COLO829 (cell line): ENCODE measurements at regions not wholly inside any gene's neighbourhood (a gene's known extent, or its start where the extent isn't known, plus 50 kb on each side); places are given as distances from the start of the nearest gene placed in this dataset.
"Not testable (repeated sequence)": the region's sequence is repeated elsewhere in the genome, so short reads cannot be mapped to it uniquely, and the experiment has no call there.

ENCODE experiments used
- DNase-seq: peaks from one replicate; pipeline ENCODE4 v3.0.0; 2012; ENCODE audit warnings: low spot score

DNA sequence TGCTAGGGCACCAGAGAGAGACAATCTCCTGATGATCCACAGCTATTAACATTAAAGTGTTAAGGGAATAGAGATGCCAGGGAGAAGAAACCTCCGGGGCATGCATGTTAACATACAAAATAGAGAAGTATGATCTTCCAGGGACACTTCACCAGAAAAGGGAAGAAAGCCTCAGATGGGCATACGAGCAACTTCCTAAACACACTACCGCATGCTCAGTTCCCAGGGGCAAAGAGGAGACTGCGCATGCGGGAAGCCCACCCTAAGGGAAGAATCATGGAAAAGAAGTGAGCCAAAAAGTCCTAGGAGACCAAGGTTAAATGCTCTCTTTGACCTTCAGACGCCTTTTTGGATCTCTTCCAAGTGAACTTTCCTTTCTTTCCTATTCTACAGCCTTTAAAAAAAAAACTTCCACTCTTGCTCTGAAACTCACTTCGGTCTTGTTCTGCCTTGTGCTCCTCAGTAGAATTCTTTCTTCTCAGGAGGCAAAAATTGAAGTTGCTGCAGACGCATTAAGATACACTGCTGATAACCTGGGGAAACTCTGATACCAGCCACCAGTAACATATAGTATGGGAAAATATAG, 1211.3 kb downstream of the REEP3 start:
- DNase-seq, result no peak

DNA sequence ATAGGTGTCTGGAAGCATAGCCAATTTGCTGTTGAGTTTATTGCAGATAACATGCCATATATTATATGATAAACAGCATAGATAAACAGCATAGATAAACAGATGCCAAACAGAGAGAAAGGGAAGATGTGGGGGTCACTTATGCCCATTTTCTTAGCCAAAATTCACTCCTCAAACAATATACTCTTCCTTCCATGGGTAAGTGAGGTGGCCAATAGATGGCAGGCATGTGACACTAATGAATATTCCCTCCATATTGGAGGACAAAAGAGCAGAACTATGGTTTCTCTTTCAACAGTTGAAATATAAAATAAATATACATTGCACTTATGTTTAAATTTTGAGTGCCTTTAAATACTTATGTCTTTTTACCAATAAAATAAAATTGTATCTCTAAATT, 1212.8 kb downstream of the REEP3 start:
- peak; percentile 1 for DNase-seq

DNA sequence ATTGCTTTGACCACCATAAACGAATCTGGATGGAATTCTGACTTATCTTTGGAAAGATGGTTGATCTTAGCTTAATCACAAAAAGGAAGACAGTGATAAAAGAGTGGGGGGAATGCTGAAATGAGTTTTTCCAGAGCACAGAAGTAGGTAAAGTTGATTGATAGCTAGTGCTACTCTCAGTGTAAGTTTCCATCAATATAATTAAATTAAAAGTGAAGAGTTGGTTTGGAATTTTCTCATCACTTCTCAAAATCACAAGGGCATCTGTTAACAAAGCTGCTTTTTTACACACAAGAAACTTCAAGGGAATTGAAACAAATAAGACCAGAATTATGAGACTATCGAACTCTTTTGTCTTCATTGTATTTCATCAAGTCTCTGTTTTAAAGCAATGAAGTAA, 1217.3 kb downstream of the REEP3 start:
- DNase-seq, result no peak

DNA sequence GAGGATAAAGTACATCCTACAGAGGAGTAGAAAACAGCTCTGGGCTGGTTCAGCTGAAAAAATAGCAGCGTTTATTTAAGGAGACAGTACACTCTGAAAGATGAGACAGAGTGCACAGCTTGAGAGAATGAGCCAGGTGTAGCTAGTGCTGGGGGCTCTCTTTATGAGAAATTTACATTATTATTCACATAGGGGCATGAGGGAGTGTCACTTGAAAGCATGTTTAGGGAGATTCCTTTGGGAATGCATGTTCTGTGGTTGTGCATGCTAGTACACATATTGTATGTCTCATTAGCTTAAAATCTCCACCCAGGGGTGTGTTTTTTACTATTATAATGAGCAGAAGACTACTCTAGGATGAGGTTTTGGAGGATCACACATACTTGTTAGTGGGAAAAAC, 1224.4 kb downstream of the REEP3 start:
- no peak for DNase-seq

DNA sequence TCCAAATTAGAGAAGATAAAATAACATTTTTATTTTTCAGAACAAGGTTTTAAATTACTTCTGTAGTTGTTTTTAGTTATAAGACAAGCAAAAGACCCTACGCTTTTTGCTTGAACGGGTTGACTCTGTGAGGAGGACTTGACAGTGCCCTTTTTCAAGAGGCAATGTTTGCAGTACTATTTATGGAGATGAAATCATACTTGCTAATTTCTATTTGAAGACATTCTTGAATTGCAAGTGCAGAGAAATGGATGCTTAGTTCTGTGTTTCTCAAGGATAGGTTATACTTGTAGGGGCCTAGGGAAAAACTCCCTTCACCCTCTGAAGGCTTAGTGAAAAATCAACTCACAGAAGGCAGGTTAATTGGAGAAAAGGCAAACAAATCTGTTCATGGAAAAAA, 1229.5 kb downstream of the REEP3 start:
- DNase-seq, result no peak

DNA sequence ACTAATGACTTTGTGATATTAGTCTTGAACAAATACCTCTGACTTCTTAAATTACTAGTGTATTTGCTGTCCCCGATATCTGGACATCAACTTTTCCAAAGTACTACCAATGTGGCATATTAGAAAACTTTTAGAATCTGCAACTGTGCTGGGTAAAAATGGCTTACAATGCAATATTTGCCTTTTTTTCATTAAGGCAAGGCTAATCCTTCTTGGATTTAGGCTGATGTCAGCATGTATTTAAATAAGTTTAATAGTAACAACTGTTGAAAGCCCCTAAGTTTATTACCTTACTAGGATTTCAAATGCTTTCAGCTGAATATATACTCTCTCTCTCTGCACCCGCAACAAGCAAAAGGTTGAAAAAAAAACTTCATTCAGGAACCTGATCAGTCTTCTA, 1232.3 kb downstream of the REEP3 start:
- DNase-seq, result no peak

DNA sequence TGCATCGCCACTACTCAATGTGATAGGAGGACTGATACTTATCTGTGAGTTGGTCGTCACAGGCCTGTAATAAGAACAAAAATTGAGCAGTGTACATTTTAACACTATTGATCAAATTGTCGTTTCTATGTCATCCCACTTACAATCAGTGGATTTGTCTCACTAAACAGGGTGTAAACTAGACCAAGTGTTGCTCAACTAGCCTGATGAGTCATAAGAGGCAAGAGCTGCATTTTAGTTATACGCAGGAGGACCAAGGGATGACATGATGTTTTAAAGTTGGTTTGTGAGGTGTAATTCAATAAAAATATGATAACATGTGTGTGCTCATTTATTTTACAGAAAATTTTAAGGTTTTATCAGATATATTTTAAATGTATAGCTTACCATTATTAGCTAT, 1239.2 kb downstream of the REEP3 start:
- no peak for DNase-seq

DNA sequence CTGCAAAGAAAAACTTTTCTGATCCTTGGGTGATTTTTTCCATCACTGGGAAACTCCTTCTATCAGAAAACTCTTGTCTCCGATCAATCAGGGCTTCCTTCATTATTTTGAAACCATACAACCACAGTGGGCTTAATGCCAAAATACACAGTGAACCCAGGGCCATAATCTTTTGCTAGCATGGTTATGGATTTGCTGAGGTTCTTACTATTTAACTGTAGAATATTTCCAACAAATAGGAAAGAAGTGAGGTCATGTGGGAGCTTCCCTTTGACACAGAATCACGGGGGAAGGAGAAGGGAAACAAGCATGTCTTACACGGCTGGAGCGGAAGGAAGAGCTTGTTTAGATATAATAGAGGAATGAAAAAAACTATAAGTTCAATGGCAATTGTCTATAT, 1241.7 kb downstream of the REEP3 start:
- DNase-seq, result no peak

DNA sequence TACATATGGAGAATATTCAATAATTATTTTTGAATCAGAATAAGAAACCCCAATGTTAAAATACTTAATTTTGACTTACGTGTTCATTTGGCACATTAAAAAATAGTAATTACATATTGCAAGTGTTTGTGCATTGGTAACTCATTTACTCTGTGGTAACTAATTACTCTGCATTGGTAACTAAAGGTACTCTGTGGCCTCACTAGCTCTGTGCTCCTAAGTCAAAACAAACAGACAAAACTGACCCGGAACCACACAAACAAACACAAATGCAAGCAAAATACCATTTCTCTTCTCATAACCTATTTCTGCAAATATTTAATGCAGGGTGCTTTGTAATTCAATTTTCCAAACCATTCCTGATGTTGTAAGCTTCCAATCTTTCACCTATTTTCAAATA, 1244.3 kb downstream of the REEP3 start:
- DNase-seq, result no peak

DNA sequence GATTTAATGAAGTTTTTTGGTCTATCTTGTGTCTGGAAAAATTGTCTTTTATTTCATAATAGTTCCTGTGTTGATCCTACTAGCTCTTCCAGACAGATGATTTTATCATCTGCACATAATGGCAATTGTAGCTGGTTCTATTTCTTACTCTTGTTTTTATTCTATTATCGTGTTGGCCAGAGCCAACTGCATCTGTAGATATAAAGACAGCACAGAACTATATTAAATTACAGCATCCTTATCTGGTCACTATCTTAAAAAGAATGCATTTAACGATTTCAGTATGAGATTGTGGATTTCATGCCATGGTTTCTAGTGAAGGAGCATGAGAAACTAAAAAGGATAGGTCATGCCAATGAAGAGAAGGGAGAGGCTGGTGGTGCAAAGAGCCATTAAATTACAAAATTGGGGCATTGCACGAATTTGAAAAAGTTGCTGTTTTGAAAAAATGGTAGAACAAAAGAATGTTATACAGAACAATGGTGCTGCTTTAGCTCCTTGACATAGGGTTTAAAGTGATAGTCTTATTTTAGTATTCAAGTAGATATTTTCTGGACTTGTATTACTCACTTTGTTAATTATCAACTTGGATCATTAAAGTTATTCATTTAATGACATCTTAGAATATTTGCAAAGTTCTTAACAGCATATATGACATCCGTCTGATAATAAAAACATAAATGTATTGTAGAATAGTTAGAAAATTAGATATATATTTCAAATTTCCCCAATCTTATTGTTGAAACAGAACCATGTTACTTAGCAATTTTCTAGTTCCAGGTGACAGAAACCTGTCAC, 1250.3 kb downstream of the REEP3 start:
- no peak for DNase-seq

DNA sequence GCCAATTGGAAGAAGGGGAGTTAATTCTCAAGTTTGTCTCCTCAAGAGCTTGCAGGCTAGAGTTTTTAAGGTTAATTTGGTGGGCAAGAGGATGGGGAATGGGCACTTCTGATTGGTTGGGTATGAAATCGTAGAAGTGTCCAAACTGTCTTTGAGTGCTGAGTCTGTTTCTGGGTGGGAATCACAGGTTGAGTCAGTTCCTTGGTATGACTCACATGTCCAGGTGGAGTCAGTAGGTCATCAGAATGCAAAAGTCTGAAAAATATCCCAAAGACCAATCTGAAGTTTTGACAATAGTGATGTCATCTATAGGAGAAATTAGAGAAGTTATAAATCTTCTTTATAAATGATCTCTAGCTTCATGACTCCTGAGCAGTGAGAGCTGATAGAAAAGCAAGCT, 1252.2 kb downstream of the REEP3 start:
- no peak for DNase-seq

DNA sequence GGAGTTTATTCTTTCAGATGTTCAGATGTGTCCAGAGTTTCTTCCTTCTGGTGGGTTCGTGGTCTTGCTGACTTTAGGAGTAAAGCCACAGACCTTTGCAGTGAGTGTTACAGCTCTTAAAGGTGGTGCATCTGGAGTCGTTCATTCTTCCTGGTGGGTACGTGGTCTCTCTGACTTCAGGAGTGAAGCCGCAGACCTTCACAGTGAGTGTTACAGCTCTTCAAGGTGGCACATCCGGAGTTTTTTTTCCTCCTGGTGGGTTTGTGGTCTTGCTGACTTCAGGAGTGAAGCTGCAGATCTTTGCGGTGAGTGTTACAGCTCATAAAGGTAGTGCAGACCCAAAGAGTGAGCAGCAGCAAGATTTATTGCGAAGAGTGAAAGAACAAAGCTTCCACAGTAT, 1263.2 kb downstream of the REEP3 start:
- not testable (repeated sequence) for DNase-seq

DNA sequence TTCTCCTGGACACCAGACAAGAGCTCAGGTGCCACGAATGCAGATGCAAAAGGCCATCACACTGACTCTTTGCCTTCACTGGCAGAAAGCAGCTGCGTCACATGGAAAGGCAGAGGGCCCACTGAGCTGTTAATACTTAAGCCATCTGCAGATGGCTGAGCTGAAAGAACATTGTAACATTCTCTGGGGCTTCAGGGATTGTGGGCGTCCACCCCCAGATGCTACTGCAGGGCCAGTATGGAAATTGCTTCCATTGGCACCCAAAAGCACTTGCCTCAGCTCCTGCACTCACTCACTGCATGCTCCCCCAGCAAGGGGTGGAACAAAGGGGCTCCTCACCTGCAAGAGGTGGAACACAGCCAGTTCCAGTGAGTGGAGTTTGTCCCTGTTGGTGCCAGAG, 1264.6 kb downstream of the REEP3 start:
- no peak for DNase-seq

DNA sequence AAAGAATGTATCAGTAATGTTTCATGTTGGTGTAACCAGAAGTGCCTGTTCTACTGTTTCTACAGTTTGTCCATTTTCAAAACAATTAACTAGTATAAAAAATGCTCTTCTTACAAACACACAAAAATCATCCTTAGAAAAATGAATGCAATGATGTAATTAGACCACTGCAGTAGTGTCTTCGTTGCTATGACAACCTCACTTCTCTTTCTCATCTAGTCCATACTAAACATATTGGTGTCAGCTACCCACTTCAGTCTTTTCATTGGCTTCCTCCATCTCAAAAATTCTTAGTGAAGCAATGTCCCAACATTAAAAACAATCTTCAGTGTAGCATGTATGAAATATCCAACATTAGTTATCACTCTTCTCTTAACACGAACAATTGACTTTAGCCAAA, 1265.8 kb downstream of the REEP3 start:
- no peak for DNase-seq

DNA sequence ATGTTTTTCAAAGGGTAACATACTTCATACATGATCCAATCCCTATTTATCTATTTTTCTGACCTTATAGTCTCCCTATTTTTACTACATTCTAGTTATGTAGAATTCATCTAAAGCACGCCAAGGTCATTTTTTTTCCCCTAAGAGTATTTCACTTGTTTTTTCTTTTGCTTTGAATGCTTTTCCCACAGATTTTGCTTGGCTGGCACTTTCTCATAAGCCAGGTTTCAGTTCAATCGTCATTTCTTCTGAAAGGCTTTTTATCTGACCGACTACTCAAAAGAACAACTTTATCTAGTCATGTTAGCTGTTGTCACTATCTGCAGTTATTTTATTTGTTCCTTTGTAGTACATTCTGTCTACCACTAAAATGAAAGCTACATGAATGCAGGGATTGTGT, 1274.6 kb downstream of the REEP3 start:
- no peak for DNase-seq

DNA sequence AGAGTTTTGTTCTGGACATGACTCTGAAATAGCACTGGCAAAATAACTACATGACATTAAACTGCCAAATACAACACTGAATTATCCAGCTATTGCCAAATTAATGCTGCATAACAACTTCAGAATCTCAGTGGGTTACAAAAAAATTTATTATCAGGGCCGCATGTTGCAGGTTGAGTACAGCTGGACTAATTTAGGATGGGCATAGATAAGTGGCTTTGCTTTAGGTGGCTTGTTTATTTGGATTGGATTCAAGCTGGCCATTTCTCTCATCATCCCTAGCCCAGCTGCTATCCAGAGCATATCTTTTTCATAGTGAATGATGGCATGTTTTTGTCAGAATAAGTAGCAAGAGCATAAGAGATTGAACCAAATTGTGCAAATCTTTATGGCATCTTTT, 1277.1 kb downstream of the REEP3 start:
- no peak for DNase-seq

DNA sequence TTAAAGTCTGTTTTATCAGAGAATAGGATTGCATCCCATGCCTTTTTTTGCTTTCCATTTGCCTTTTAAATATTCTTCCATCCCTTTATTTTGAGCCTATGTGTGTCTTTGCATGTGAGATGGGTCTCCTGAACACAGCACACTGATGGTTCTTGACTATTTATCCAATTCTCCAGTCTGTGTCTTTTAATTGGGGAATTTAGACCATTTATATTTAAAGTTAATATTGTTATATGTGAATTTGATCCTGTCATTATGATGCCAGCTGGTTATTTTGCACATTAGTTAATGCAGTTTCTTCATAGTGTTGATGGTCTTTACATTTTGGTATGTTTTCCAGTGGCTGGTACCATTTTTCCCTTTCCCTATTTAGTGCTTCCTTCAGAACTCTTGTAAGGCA, 1287.0 kb downstream of the REEP3 start:
- DNase-seq, result not testable (repeated sequence)

DNA sequence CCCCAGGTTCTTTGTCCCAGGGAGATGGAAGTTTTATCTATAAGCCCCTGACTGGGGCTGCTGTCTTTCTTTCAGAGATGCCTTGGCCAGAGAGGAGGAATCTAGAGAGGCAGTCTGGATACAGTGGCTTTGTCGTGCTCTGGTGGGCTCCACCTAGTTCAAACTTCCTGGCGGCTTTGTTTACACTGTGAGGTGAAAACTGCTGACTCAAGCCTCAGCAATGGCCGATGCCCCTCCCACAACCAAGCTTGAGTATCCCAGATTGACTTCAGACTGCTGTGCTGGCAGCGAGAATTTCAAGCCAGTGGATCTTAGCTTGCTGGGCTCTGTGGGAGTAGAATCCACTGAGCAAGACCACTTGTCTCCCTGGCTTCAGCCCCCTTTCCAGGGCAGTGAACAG, 1288.8 kb downstream of the REEP3 start:
- DNase-seq, result not testable (repeated sequence)

DNA sequence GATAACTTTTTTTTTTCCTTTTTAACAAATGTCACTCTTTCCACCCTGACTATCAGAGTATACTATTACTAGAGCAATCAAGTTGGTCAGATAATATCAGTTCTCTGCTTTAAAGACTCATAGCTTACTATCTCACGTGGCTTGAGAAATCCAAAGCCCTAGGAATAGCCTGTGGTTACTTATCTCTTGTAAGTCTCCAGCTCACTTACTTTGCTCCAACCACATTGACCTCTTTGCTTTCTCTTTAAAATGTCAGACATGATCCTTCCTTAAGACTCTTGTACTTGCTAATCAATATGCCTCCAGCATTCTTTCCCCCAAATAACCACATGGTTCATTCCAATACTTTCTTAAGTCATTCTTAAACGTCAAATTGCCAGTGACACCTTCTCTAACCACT, 1292.2 kb downstream of the REEP3 start:
- DNase-seq, result no peak

DNA sequence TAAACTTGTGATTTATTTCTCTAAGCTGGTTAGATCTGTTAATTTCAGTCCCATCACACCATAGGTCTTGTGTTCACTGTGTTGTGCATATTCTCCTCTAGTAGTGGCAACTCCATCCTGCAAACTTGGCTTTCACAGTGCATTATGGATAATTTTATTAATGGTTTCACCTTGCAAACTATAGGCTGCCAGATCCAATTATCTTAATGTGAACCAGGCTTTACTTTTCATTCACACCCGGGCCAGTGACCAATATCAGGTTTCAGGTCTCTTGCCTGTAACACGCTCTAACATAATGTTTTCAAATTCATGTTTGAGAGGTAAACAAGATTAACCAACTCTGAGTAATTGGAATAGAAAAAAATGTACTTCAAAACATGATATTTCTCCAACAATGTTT, 1293.0 kb downstream of the REEP3 start:
- DNase-seq, result no peak

DNA sequence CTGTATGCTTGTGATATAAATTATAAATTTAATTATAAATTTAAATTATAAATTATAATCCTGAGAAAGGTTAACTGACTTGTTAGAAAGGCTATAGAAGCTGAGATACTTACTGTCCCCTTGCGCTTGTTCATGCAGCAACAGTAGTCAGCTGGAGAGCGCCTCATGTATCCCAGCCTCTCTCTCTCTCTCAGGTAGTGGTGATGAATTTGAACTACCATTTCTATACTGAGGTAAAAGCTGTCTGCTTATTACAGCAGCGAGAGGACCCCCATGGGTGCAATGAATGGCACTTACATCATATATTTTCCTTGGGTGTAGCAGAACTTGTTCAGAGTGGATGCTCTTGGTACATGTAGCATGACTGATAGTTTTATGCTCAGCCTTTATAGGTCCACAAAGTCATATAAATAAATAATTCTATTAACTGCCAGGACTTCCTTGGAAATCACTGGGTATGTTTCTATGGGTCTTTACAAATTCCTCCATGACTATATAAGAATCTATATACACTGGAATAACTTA, 1308.7 kb downstream of the REEP3 start:
- DNase-seq, result no peak

DNA sequence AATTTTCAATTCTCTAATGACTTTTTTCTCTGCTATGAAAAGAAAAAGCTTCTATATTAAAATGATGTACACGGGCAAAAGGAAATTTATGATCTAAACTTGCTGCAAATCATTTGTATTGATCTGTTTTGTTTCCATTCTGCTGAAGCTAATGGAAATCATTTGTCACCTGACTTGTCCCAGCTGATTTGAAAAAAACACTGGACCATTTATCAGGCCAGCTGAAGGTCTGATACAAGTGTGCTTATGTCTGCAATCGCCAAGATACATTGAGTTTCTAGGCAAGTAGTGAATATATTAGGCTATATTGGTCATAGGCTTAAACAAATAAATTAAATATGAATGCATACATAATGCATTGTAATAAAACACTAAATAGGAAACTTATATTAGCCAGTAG, 1309.7 kb downstream of the REEP3 start:
- DNase-seq, result no peak

DNA sequence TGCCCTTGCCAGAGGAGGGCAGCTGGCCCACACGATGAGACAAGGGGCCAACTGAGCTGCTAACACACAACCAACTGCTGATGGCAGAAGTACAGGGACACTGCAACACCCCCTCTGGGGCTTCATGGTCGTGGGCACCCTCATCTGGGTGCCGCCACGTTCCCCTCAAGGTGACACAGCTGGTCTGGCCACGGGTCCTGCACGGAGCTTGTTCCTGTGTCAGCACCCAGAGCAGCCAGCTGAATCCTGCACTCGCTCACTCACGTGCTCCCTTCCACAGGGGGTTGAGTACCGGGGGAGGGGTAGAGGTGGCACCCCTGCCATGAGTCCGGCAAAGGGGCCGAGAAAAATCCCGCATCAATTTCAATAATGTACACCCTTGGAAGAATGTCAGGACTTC, 1319.1 kb downstream of the REEP3 start:
- no peak for DNase-seq

DNA sequence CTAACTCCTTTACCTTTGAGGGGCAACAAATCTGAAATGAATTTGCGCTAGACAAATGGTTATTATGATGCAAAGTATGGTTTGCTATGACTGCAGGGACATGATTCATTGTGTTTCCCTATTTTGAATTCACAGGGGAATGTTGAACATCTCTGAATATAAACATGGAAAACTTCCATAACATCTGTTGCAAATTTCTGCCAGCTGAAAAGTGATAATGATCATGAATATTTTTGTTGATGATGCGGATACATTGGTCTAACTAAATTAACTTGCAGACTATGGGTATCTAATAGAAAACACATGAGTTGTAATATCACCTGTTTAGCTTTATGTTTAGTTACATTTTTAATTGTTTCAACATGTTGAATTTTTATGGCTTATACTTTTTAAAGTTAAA, 1325.5 kb downstream of the REEP3 start:
- DNase-seq, result no peak
